GM12891 (cell line): ENCODE measurements at regions not wholly inside any gene's neighbourhood (a gene's known extent, or its start where the extent isn't known, plus 50 kb on each side); places are given as distances from the start of the nearest gene placed in this dataset.

Source experiments
- PAX5 ChIP-seq: IDR thresholded peaks from 2 replicates; pipeline ENCODE4 v1.6.1; 2011; ENCODE audit warnings: low read length, moderate library complexity, mild to moderate bottlenecking; ENCODE audit not compliant: insufficient read depth, severe bottlenecking
- POLR2A ChIP-seq: IDR thresholded peaks from 2 replicates; pipeline ENCODE4 v1.6.1; 2011; ENCODE audit warnings: low read depth, low read length, control low read depth
- POLR2AphosphoS5 ChIP-seq: IDR thresholded peaks from 2 replicates; pipeline ENCODE4 v1.6.1; 2011; ENCODE audit warnings: low read depth, low read length, control low read depth
- TAF1 ChIP-seq: IDR thresholded peaks from 2 replicates; pipeline ENCODE4 v1.6.1; 2011; ENCODE audit warnings: low read depth, low read length, control low read depth

GRCh38 chr9:105963343-105964099, 269.2 kb downstream of the TMEM38B start:
- TF ChIP-seq POLR2AphosphoS5 (no peak), POLR2A (no peak), PAX5 (no peak), TAF1 (no peak)
